Transverse colon (tissue), 4 donors: ENCODE measurements at regions not wholly inside any gene's neighbourhood (a gene's known extent, or its start where the extent isn't known, plus 50 kb on each side); places are given as distances from the start of the nearest gene placed in this dataset.

Experiments used
- DNase-seq: peaks from one replicate; pipeline ENCODE4 v3.0.0-alpha.2; 2019
- H3K27ac ChIP-seq, 4 donors: fragments of 200-600 bp; sonication (generic); 2 replicates each; pipeline ENCODE4 v1.5.1; 2016 to 2018; ENCODE audit warnings: inconsistent platforms in 4 of 4
- H3K27me3 ChIP-seq: fragments of 200-600 bp; sonication (generic); 2 replicates; pipeline ENCODE4 v1.5.1; 2017; ENCODE audit warnings: inconsistent platforms
- H3K36me3 ChIP-seq, 4 donors: fragments of 200-600 bp; sonication (generic); 2 replicates each; pipeline ENCODE4 v1.5.1; 2017 to 2019; ENCODE audit warnings: inconsistent platforms in 4 of 4
- H3K4me1 ChIP-seq, 4 donors: fragments of 200-600 bp; sonication (generic); 2 replicates each; pipeline ENCODE4 v1.5.1; 2017 to 2020; ENCODE audit warnings: inconsistent platforms in 4 of 4
- H3K4me3 ChIP-seq, 4 donors: fragments of 200-600 bp; sonication (generic); 1 replicate in 1 of 4; 2 replicates in 3 of 4; pipeline versions ENCODE4 v1.5.1 to v1.6.1; 2017 to 2019; ENCODE audit warnings: inconsistent platforms in 4 of 4
- H3K9me3 ChIP-seq, 2 donors: fragments of 200-600 bp; sonication (generic); 2 replicates each; pipeline ENCODE4 v1.5.1; 2017 to 2019; ENCODE audit warnings: inconsistent platforms in 2 of 2
- EP300 ChIP-seq: sonication (generic); formaldehyde crosslinking; IDR thresholded peaks from one replicate; pipeline ENCODE4 v1.6.1; 2017; ENCODE audit warnings: antibody characterized with exemption, low read depth
- POLR2A ChIP-seq: fragments of 450-650 bp; IDR thresholded peaks from one replicate; pipeline ENCODE4 v1.6.1; 2016; ENCODE audit warnings: antibody characterized with exemption, mild to moderate bottlenecking, moderate library complexity
- POLR2AphosphoS5 ChIP-seq, 3 donors: sonication (generic); formaldehyde crosslinking; IDR thresholded peaks; one replicate each; pipeline ENCODE4 v1.6.1; 2016; ENCODE audit warnings: antibody characterized with exemption in 3 of 3
- WGBS, 2 donors: methylation state at CpG; one replicate each; pipeline ENCODE4 v1.1.5; 2018; ENCODE audit warnings: low coverage in 1 of 2; 5-methylcytosine and 5-hydroxymethylcytosine counted together
- in situ Hi-C, 4 donors: fragments of 200-750 bp; cut with MboI; loops; one replicate each; pipeline versions ENCODE4 v1.15.0 to v1.15.1; 2017; ENCODE audit warnings: low sequenced_read_pairs in 3 of 4, low pct_ligation_motif_present in 1 of 4, low pct_unique_long_range_greater_than_20kb in 1 of 4
- intact Hi-C: fragments of 100-400 bp; cut with DNase I; formaldehyde crosslinking; loops from one replicate; pipeline ENCODE4 v1.15.1; 2023; ENCODE audit warnings: low total_unique reads
- TF ChIP-seq, protein P1 (sequence below), 5 experiments: fragments of 200-600 bp in 3 of 5; fragments of 450-650 bp in 2 of 5; sonication (generic) in 3 of 5; IDR thresholded peaks; 1 replicate in 2 of 5; 2 replicates in 3 of 5; pipeline ENCODE4 v1.5.1; 2016 to 2017; ENCODE audit warnings: antibody characterized with exemption in 5 of 5, inconsistent platforms in 3 of 5, mild to moderate bottlenecking in 2 of 5, moderate library complexity in 1 of 5

DNA sequence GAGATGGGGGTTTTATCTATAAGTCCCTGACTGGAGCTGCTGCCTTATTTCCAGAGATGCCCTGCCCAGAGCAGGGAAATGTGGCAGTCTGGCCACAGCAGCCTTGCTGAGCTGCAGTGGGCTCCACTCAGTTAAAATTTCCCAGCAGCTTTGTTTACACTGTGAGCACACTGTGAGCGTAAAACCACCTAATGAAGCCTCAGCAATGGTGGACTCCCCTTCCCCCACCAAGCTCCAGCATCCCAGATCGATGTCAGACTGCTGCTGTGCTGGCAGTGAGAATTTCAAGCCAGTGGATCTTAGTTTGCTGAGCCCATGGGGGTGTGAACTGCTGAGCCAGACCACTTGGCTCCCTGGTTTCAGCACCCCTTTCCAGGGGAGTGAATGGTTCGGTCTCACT is 208.7 kb upstream of the RAI14 start:
- no peaks in the 10 kb centered on the region for H3K27me3 ChIP-seq
- no peaks in the 10 kb centered on the region for H3K4me1 ChIP-seq
- H3K4me3 ChIP-seq: no peak overlapping the region
- TF ChIP-seq EP300 (no peak), POLR2A (no peak), POLR2AphosphoS5 (IDR thresholded peaks at IDR 0.05) (no peak)
- TF ChIP-seq, protein P1, sequence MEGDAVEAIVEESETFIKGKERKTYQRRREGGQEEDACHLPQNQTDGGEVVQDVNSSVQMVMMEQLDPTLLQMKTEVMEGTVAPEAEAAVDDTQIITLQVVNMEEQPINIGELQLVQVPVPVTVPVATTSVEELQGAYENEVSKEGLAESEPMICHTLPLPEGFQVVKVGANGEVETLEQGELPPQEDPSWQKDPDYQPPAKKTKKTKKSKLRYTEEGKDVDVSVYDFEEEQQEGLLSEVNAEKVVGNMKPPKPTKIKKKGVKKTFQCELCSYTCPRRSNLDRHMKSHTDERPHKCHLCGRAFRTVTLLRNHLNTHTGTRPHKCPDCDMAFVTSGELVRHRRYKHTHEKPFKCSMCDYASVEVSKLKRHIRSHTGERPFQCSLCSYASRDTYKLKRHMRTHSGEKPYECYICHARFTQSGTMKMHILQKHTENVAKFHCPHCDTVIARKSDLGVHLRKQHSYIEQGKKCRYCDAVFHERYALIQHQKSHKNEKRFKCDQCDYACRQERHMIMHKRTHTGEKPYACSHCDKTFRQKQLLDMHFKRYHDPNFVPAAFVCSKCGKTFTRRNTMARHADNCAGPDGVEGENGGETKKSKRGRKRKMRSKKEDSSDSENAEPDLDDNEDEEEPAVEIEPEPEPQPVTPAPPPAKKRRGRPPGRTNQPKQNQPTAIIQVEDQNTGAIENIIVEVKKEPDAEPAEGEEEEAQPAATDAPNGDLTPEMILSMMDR (IDR thresholded peaks at IDR 0.05): no peak
- no peaks in the 10 kb centered on the region for H3K9me3 ChIP-seq
- WGBS, 2 donors: 57% methylated on average over 2 of the region's 3 CpGs; no CpG with 5 or more reads in 1 of the 2 donors
- in situ Hi-C loops (no loop called here), intact Hi-C loops (no loop called here)
- no peak for DNase-seq
- no peak overlapping the region for H3K27ac ChIP-seq
- H3K36me3 ChIP-seq: no peaks in the 10 kb centered on the region

- DNase-seq: no peak
- Histone ChIP-seq H3K36me3 (no peaks in the 10 kb centered on the region), H3K4me1 (no peaks in the 10 kb centered on the region), H3K27ac (no peak overlapping the region), H3K9me3 (no peaks in the 10 kb centered on the region), H3K27me3 (no peaks in the 10 kb centered on the region), H3K4me3 (no peak overlapping the region)
- TF ChIP-seq POLR2A (no peak), EP300 (no peak), POLR2AphosphoS5 (IDR thresholded peaks at IDR 0.05) (no peak)
- TF ChIP-seq, protein P1 (IDR thresholded peaks at IDR 0.05): no peak
- in situ Hi-C loops: loop anchor here in 3 of 4 donors (10.0 to 25.0 kb wide), 4 partner anchors 437 to 1012 kb away; partner anchors contain the start of genes AMACR (in 1 of the 3), SLC45A2 (in 1 of the 3) and TARS1 (in 1 of the 3)
- WGBS, 2 donors: 68% methylated on average over 3 of the region's 3 CpGs; no CpG with 5 or more reads in 1 of the 2 donors
- intact Hi-C loops: no loop called here
These were observed 206.5 kb upstream of the RAI14 start for GRCh38 chr5:34449639-34450038.

GRCh38 chr5:34450338-34450737 is 205.8 kb upstream of the RAI14 start:
- intact Hi-C loops (no loop called here), in situ Hi-C loops (loop anchor here in 3 of 4 donors (10.0 to 25.0 kb wide), 4 partner anchors 438 to 1013 kb away; partner anchors contain the start of genes AMACR (in 1 of the 3), SLC45A2 (in 1 of the 3) and TARS1 (in 1 of the 3))
- no peak for TF ChIP-seq POLR2AphosphoS5 (IDR thresholded peaks at IDR 0.05)
- no peak for TF ChIP-seq EP300
- TF ChIP-seq POLR2A: no peak
- TF ChIP-seq, protein P1 (IDR thresholded peaks at IDR 0.05): no peak
- Histone ChIP-seq H3K4me3 (no peak overlapping the region), H3K4me1 (no peaks in the 10 kb centered on the region), H3K36me3 (no peaks in the 10 kb centered on the region), H3K9me3 (no peaks in the 10 kb centered on the region), H3K27ac (no peak overlapping the region), H3K27me3 (no peaks in the 10 kb centered on the region)
- 87% methylated on average over 2 of the region's 2 CpGs; no CpG with 5 or more reads in 1 of the 2 donors for WGBS, 2 donors
- DNase-seq: no peak

- in situ Hi-C loops: loop anchor here in 3 of 4 donors (10.0 to 25.0 kb wide), 4 partner anchors 440 to 1015 kb away; partner anchors contain the start of genes AMACR (in 1 of the 3), SLC45A2 (in 1 of the 3) and TARS1 (in 1 of the 3)
- Histone ChIP-seq H3K4me1 (no peaks in the 10 kb centered on the region), H3K27me3 (no peaks in the 10 kb centered on the region), H3K4me3 (no peak overlapping the region), H3K9me3 (no peaks in the 10 kb centered on the region), H3K27ac (no peak overlapping the region), H3K36me3 (no peaks in the 10 kb centered on the region)
- intact Hi-C loops: no loop called here
- no peak for DNase-seq
- WGBS, 2 donors: 40 to 43% methylated on average over 2 to 7 of the region's 7 CpGs
- TF ChIP-seq POLR2AphosphoS5 (IDR thresholded peaks at IDR 0.05): no peak
- TF ChIP-seq, protein P1 (IDR thresholded peaks at IDR 0.05): peak in 4 of 5 experiments; percentile 11 to 31 (median 20)
- no peak for TF ChIP-seq POLR2A
- no peak for TF ChIP-seq EP300
These were observed 203.8 kb upstream of the RAI14 start for GRCh38 chr5:34452170-34452828.
